ENCODE measurements at regions not wholly inside any gene's neighbourhood (a gene's known extent, or its start where the extent isn't known, plus 50 kb on each side); places are given as distances from the start of the nearest gene placed in this dataset.

- H3K27ac Mint-ChIP-seq, result no peak overlapping the region
- H3K4me1 Mint-ChIP-seq (ENCODE audit: low read depth), result peaks cover 13% of the 10 kb centered on the region
- H3K9me3 Mint-ChIP-seq, result no peaks in the 10 kb centered on the region
- no peaks in the 10 kb centered on the region; the same call in 1 of the 2 replicates for H3K27me3 Mint-ChIP-seq (ENCODE audit: insufficient read depth)
- TF ChIP-seq CTCF (IDR thresholded peaks at IDR 0.05), result no peak
- peak; percentile 21 for DNase-seq
- peak overlapping the region; percentile 6; the same call in 1 of the 2 replicates for H3K4me3 Mint-ChIP-seq
- no peaks in the 10 kb centered on the region for H3K36me3 Mint-ChIP-seq (ENCODE audit: low read depth)
Observed at GRCh38 chr1:61616830-61617229, 108.1 kb downstream of the TM2D1 start.

DNA sequence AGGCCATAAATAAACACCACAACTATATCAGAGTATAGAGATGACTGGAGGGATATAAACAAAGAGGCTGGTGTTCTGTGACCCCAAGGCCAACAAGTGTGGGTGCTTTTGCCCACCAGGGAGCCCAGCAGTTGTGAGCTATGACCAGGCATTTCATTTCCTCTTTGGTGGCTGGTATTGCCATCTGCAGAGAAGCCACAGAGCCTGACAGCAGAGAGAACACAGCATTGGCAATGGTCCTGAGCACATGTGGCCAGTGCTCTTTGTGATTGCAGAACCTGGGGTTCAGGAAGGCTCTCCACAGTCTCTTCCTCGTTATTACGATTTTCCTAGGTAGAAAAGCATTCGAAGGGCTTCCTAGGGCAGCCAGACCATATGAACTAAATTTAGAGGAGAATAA is 112.3 kb downstream of the TM2D1 start:
- Mint-ChIP-seq H3K27me3 (ENCODE audit: insufficient read depth) (no peaks in the 10 kb centered on the region; the same call in 1 of the 2 replicates), H3K27ac (no peak overlapping the region), H3K4me3 (no peak overlapping the region), H3K36me3 (ENCODE audit: low read depth) (no peaks in the 10 kb centered on the region), H3K9me3 (no peaks in the 10 kb centered on the region), H3K4me1 (ENCODE audit: low read depth) (peaks cover 22% of the 10 kb centered on the region)
- no peak for DNase-seq
- TF ChIP-seq CTCF (IDR thresholded peaks at IDR 0.05), result no peak

DNA sequence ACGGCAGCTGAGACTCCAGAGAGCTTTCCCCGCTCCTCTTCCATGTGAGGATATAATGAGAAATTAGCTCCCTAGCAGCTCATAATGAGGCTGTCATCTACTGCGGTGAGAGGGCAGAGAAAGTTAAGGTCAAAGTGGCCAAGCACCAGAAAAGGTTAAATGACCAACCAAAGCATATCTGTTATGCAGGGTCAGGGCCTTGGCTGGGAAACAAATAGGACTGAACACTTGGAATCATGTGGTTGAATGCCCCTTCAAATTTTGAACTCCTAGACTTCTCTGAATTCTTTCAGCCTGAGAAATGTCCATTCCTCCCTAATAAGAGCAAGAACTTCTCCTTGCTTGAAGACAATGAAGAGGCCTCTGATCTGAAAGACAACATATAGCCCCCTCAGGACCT is 115.9 kb downstream of the TM2D1 start:
- H3K36me3 Mint-ChIP-seq (ENCODE audit: low read depth), result no peaks in the 10 kb centered on the region
- no peaks in the 10 kb centered on the region for H3K9me3 Mint-ChIP-seq
- DNase-seq, result no peak
- TF ChIP-seq CTCF (IDR thresholded peaks at IDR 0.05), result no peak
- H3K4me3 Mint-ChIP-seq, result no peak overlapping the region
- peaks cover 44% of the 10 kb centered on the region for H3K4me1 Mint-ChIP-seq (ENCODE audit: low read depth)
- H3K27ac Mint-ChIP-seq, result no peak overlapping the region
- no peaks in the 10 kb centered on the region; the same call in 1 of the 2 replicates for H3K27me3 Mint-ChIP-seq (ENCODE audit: insufficient read depth)

- TF ChIP-seq CTCF (IDR thresholded peaks at IDR 0.05), result no peak
- peaks cover 54% of the 10 kb centered on the region for H3K4me1 Mint-ChIP-seq (ENCODE audit: low read depth)
- DNase-seq, result no peak
- peak overlapping the region; percentile 84; the same call in 1 of the 2 replicates for H3K27ac Mint-ChIP-seq
- H3K4me3 Mint-ChIP-seq, result no peak overlapping the region
- H3K36me3 Mint-ChIP-seq (ENCODE audit: low read depth), result no peaks in the 10 kb centered on the region
- H3K27me3 Mint-ChIP-seq (ENCODE audit: insufficient read depth), result no peaks in the 10 kb centered on the region; the same call in 1 of the 2 replicates
- H3K9me3 Mint-ChIP-seq, result no peaks in the 10 kb centered on the region
Observed at GRCh38 chr1:61607448-61607847, 117.5 kb downstream of the TM2D1 start.

- TF ChIP-seq CTCF (IDR thresholded peaks at IDR 0.05), result no peak
- Mint-ChIP-seq H3K4me3 (peak overlapping the region; percentile 59; the same call in 1 of the 2 replicates), H3K27me3 (ENCODE audit: insufficient read depth) (no peaks in the 10 kb centered on the region; the same call in 1 of the 2 replicates), H3K4me1 (ENCODE audit: low read depth) (peaks cover 54% of the 10 kb centered on the region), H3K9me3 (no peaks in the 10 kb centered on the region), H3K27ac (peak overlapping the region; percentile 84), H3K36me3 (ENCODE audit: low read depth) (no peaks in the 10 kb centered on the region)
- no peak for DNase-seq
Observed at GRCh38 chr1:61606448-61607312, 118.3 kb downstream of the TM2D1 start.

All from HFFc6 (cell line).